ENCODE measurements at regions not wholly inside any gene's neighbourhood (a gene's known extent, or its start where the extent isn't known, plus 50 kb on each side); places are given as distances from the start of the nearest gene placed in this dataset.

GRCh38 chr2:5236249-5236648, 455.9 kb upstream of the SOX11 start:
- Histone ChIP-seq H3K36me3 (ENCODE audit: insufficient read depth, insufficient read length, low read length) (no peaks in the 10 kb centered on the region), H3K4me3 (ENCODE audit: insufficient read length, low read depth) (no peak overlapping the region), H3K27me3 (ENCODE audit: insufficient read depth, insufficient read length) (no peaks in the 10 kb centered on the region), H3K9ac (ENCODE audit: insufficient read length, low read depth) (no peak overlapping the region), H3K4me1 (ENCODE audit: insufficient read depth, insufficient read length) (no peaks in the 10 kb centered on the region), H3K9me3 (ENCODE audit: insufficient read depth, low read length) (no peaks in the 10 kb centered on the region)
- DNase-seq (ENCODE audit: low read depth, low spot score) = peak; percentile 15
- TF ChIP-seq ZNF274 (IDR thresholded peaks at IDR 0.05; ENCODE audit: low read depth, low read length) (no peak), SUZ12 (IDR thresholded peaks at IDR 0.05; ENCODE audit: extremely low read depth, insufficient read depth, insufficient read length) (no peak), YY1 (IDR thresholded peaks at IDR 0.05; ENCODE audit: insufficient read depth, insufficient read length) (no peak)

GRCh38 chr2:5242751-5243150, 449.4 kb upstream of the SOX11 start:
- Histone ChIP-seq H3K9ac (ENCODE audit: insufficient read length, low read depth) (no peak overlapping the region), H3K4me1 (ENCODE audit: insufficient read depth, insufficient read length) (no peaks in the 10 kb centered on the region), H3K9me3 (ENCODE audit: insufficient read depth, low read length) (no peaks in the 10 kb centered on the region), H3K4me3 (ENCODE audit: insufficient read length, low read depth) (no peak overlapping the region), H3K27me3 (ENCODE audit: insufficient read depth, insufficient read length) (no peaks in the 10 kb centered on the region), H3K36me3 (ENCODE audit: insufficient read depth, insufficient read length, low read length) (no peaks in the 10 kb centered on the region)
- TF ChIP-seq SUZ12 (IDR thresholded peaks at IDR 0.05; ENCODE audit: extremely low read depth, insufficient read depth, insufficient read length) = no peak
- TF ChIP-seq YY1 (IDR thresholded peaks at IDR 0.05; ENCODE audit: insufficient read depth, insufficient read length) = no peak
- TF ChIP-seq ZNF274 (IDR thresholded peaks at IDR 0.05; ENCODE audit: low read depth, low read length) = no peak
- DNase-seq (ENCODE audit: low read depth, low spot score) = no peak

- H3K9me3 ChIP-seq (ENCODE audit: insufficient read depth, low read length) = peaks cover 16% of the 10 kb centered on the region; the same call in 1 of the 2 replicates
- peak; percentile 68 for DNase-seq (ENCODE audit: low read depth, low spot score)
- no peaks in the 10 kb centered on the region for H3K27me3 ChIP-seq (ENCODE audit: insufficient read depth, insufficient read length)
Measured at GRCh38 chr2:5250482-5250881, 441.7 kb upstream of the SOX11 start.

GRCh38 chr2:5253263-5253662, 438.9 kb upstream of the SOX11 start:
- no peak overlapping the region for H3K4me3 ChIP-seq (ENCODE audit: insufficient read length, low read depth)
- H3K9me3 ChIP-seq (ENCODE audit: insufficient read depth, low read length) = peaks cover 20% of the 10 kb centered on the region; the same call in 1 of the 2 replicates
- H3K9ac ChIP-seq (ENCODE audit: insufficient read length, low read depth) = no peak overlapping the region
- no peak for TF ChIP-seq SUZ12 (IDR thresholded peaks at IDR 0.05; ENCODE audit: extremely low read depth, insufficient read depth, insufficient read length)
- no peak for TF ChIP-seq YY1 (IDR thresholded peaks at IDR 0.05; ENCODE audit: insufficient read depth, insufficient read length)
- TF ChIP-seq ZNF274 (IDR thresholded peaks at IDR 0.05; ENCODE audit: low read depth, low read length) = no peak
- H3K4me1 ChIP-seq (ENCODE audit: insufficient read depth, insufficient read length) = no peaks in the 10 kb centered on the region
- H3K27me3 ChIP-seq (ENCODE audit: insufficient read depth, insufficient read length) = no peaks in the 10 kb centered on the region
- no peaks in the 10 kb centered on the region for H3K36me3 ChIP-seq (ENCODE audit: insufficient read depth, insufficient read length, low read length)
- DNase-seq (ENCODE audit: low read depth, low spot score) = no peak

More at GRCh38 chr2:5250482-5250881, 441.7 kb upstream of the SOX11 start:
- TF ChIP-seq SUZ12 (IDR thresholded peaks at IDR 0.05; ENCODE audit: extremely low read depth, insufficient read depth, insufficient read length) (no peak), YY1 (IDR thresholded peaks at IDR 0.05; ENCODE audit: insufficient read depth, insufficient read length) (no peak), ZNF274 (IDR thresholded peaks at IDR 0.05; ENCODE audit: low read depth, low read length) (no peak)
- H3K36me3 ChIP-seq (ENCODE audit: insufficient read depth, insufficient read length, low read length) = no peaks in the 10 kb centered on the region
- H3K4me3 ChIP-seq (ENCODE audit: insufficient read length, low read depth) = no peak overlapping the region
- H3K4me1 ChIP-seq (ENCODE audit: insufficient read depth, insufficient read length) = no peaks in the 10 kb centered on the region
- no peak overlapping the region for H3K9ac ChIP-seq (ENCODE audit: insufficient read length, low read depth)

GRCh38 chr2:5254791-5255332, 437.3 kb upstream of the SOX11 start:
- no peaks in the 10 kb centered on the region for H3K36me3 ChIP-seq (ENCODE audit: insufficient read depth, insufficient read length, low read length)
- H3K4me3 ChIP-seq (ENCODE audit: insufficient read length, low read depth) = no peak overlapping the region
- H3K4me1 ChIP-seq (ENCODE audit: insufficient read depth, insufficient read length) = no peaks in the 10 kb centered on the region
- H3K9me3 ChIP-seq (ENCODE audit: insufficient read depth, low read length) = peaks cover 22% of the 10 kb centered on the region; the same call in 1 of the 2 replicates
- no peaks in the 10 kb centered on the region for H3K27me3 ChIP-seq (ENCODE audit: insufficient read depth, insufficient read length)
- TF ChIP-seq ZNF274 (IDR thresholded peaks at IDR 0.05; ENCODE audit: low read depth, low read length) = no peak
- TF ChIP-seq SUZ12 (IDR thresholded peaks at IDR 0.05; ENCODE audit: extremely low read depth, insufficient read depth, insufficient read length) = no peak
- no peak for TF ChIP-seq YY1 (IDR thresholded peaks at IDR 0.05; ENCODE audit: insufficient read depth, insufficient read length)
- no peak for DNase-seq (ENCODE audit: low read depth, low spot score)
- H3K9ac ChIP-seq (ENCODE audit: insufficient read length, low read depth) = no peak overlapping the region

- Histone ChIP-seq H3K4me3 (ENCODE audit: insufficient read length, low read depth) (no peak overlapping the region), H3K27me3 (ENCODE audit: insufficient read depth, insufficient read length) (no peaks in the 10 kb centered on the region), H3K36me3 (ENCODE audit: insufficient read depth, insufficient read length, low read length) (no peaks in the 10 kb centered on the region), H3K9me3 (ENCODE audit: insufficient read depth, low read length) (0 out of 2 replicates have a peak, but pooled peaks cover 2% of the 10 kb centered on the region), H3K9ac (ENCODE audit: insufficient read length, low read depth) (no peak overlapping the region), H3K4me1 (ENCODE audit: insufficient read depth, insufficient read length) (no peaks in the 10 kb centered on the region)
- TF ChIP-seq YY1 (IDR thresholded peaks at IDR 0.05; ENCODE audit: insufficient read depth, insufficient read length) (no peak), SUZ12 (IDR thresholded peaks at IDR 0.05; ENCODE audit: extremely low read depth, insufficient read depth, insufficient read length) (no peak), ZNF274 (IDR thresholded peaks at IDR 0.05; ENCODE audit: low read depth, low read length) (no peak)
- no peak for DNase-seq (ENCODE audit: low read depth, low spot score)
Measured at GRCh38 chr2:5263291-5263690, 428.9 kb upstream of the SOX11 start.

GRCh38 chr2:5264361-5264760, 427.8 kb upstream of the SOX11 start:
- Histone ChIP-seq H3K4me1 (ENCODE audit: insufficient read depth, insufficient read length) (no peaks in the 10 kb centered on the region), H3K9me3 (ENCODE audit: insufficient read depth, low read length) (no peaks in the 10 kb centered on the region), H3K9ac (ENCODE audit: insufficient read length, low read depth) (no peak overlapping the region), H3K4me3 (ENCODE audit: insufficient read length, low read depth) (no peak overlapping the region), H3K36me3 (ENCODE audit: insufficient read depth, insufficient read length, low read length) (no peaks in the 10 kb centered on the region), H3K27me3 (ENCODE audit: insufficient read depth, insufficient read length) (no peaks in the 10 kb centered on the region)
- no peak for DNase-seq (ENCODE audit: low read depth, low spot score)
- no peak for TF ChIP-seq YY1 (IDR thresholded peaks at IDR 0.05; ENCODE audit: insufficient read depth, insufficient read length)
- TF ChIP-seq SUZ12 (IDR thresholded peaks at IDR 0.05; ENCODE audit: extremely low read depth, insufficient read depth, insufficient read length) = no peak
- no peak for TF ChIP-seq ZNF274 (IDR thresholded peaks at IDR 0.05; ENCODE audit: low read depth, low read length)
